Ovary (tissue), 7 donors: ENCODE measurements at regions not wholly inside any gene's neighbourhood (a gene's known extent, or its start where the extent isn't known, plus 50 kb on each side); places are given as distances from the start of the nearest gene placed in this dataset.

Source experiments
- DNase-seq, 5 donors: peaks; one replicate each; pipeline ENCODE4 v3.0.0-alpha.2; 2019 to 2020
- H3K27ac ChIP-seq, 2 donors: fragments of 200-600 bp; one replicate each; pipeline versions ENCODE4 v1.5.1 to v1.8.0; 2019 to 2022
- H3K27me3 ChIP-seq: fragments of 200-600 bp; one replicate; pipeline ENCODE4 v1.8.0; 2022
- H3K36me3 ChIP-seq: fragments of 200-600 bp; sonication (generic); one replicate; pipeline ENCODE4 v1.5.1; 2019
- H3K4me1 ChIP-seq: one replicate; pipeline ENCODE4 v1.8.1; 2013; ENCODE audit warnings: mild to moderate bottlenecking, moderate library complexity; ENCODE audit not compliant: insufficient read depth
- H3K4me3 ChIP-seq: fragments of 200-600 bp; sonication (generic); one replicate; pipeline ENCODE4 v1.5.1; 2017
- H3K9me3 ChIP-seq, 2 donors: fragments of 200-600 bp in 1 of 2; sonication (generic) in 1 of 2; one replicate each; pipeline versions ENCODE4 v1.5.1 to v1.8.1; 2013 to 2019; ENCODE audit warnings: mild to moderate bottlenecking in 1 of 2, moderate library complexity in 1 of 2
- CTCF ChIP-seq, 3 donors: fragments of 450-650 bp in 2 of 3; fragments of 200-600 bp in 1 of 3; IDR thresholded peaks; one replicate each; pipeline versions ENCODE4 v1.5.1 to v1.8.0; 2016 to 2022; ENCODE audit warnings: antibody characterized with exemption in 3 of 3, mild to moderate bottlenecking in 1 of 3
- EP300 ChIP-seq: sonication (generic); formaldehyde crosslinking; IDR thresholded peaks from one replicate; pipeline ENCODE4 v1.6.1; 2017; ENCODE audit warnings: antibody characterized with exemption
- POLR2A ChIP-seq: fragments of 450-650 bp; IDR thresholded peaks from one replicate; pipeline ENCODE4 v1.6.1; 2017; ENCODE audit warnings: antibody characterized with exemption, mild to moderate bottlenecking, moderate library complexity
- WGBS, 3 donors: extraction: QIAGEN DNeasy Blood & Tissue Kit in 1 of 3; methylation state at CpG; one replicate each; pipeline versions ENCODE4 v1.1.5 to v1.1.7; 2013 to 2017; 5-methylcytosine and 5-hydroxymethylcytosine counted together
- intact Hi-C, 4 donors: fragments of 100-400 bp; cut with DNase I; formaldehyde crosslinking; loops; one replicate each; pipeline versions ENCODE4 v1.11.0 to v1.15.1; 2022 to 2023
- donor health status: DM: no; HTN: no; CAD: no; lungs with moderate emphysema.
- donor health status: DM: no; HTN: no; CAD: no.
- donor health status: Bipolar disorder and iron deficiency.
- donor health status: DM: no; HTN: no; CAD: no.
- donor health status: DM: yes; HTN: yes; CAD: no.

- no peak for TF ChIP-seq CTCF (IDR thresholded peaks at IDR 0.05)
- no peak for TF ChIP-seq EP300
- TF ChIP-seq POLR2A, result no peak
- Histone ChIP-seq H3K27me3 (no peaks in the 10 kb centered on the region), H3K36me3 (no peaks in the 10 kb centered on the region), H3K27ac (no peak overlapping the region), H3K4me1 (peaks cover 2% of the 10 kb centered on the region), H3K9me3 (no peaks in the 10 kb centered on the region), H3K4me3 (no peak overlapping the region)
- no peak for DNase-seq
- intact Hi-C loops, result loop anchor here in 2 of 4 donors (10.0 kb wide), 2 partner anchors 269 to 279 kb away; no protein-coding TSS in a partner anchor
- WGBS, 3 donors, result 91 to 93% (median 91%) methylated on average over 1 of the region's 1 CpG
Measured at GRCh38 chr10:58955615-58956014, 220.8 kb upstream of the PHYHIPL start.

GRCh38 chr10:58956926-58957325 is 219.5 kb upstream of the PHYHIPL start:
- intact Hi-C loops, result loop anchor here in 2 of 4 donors (10.0 kb wide), 2 partner anchors 268 to 278 kb away; no protein-coding TSS in a partner anchor
- DNase-seq, result no peak
- H3K27me3 ChIP-seq, result no peaks in the 10 kb centered on the region
- H3K36me3 ChIP-seq, result no peaks in the 10 kb centered on the region
- H3K4me1 ChIP-seq, result peaks cover 2% of the 10 kb centered on the region
- no peak overlapping the region for H3K27ac ChIP-seq
- no peaks in the 10 kb centered on the region for H3K9me3 ChIP-seq
- WGBS, 3 donors, result 78 to 92% (median 92%) methylated on average over 2 of the region's 2 CpGs
- TF ChIP-seq EP300 (no peak), POLR2A (no peak), CTCF (IDR thresholded peaks at IDR 0.05) (no peak)
- H3K4me3 ChIP-seq, result no peak overlapping the region

DNA sequence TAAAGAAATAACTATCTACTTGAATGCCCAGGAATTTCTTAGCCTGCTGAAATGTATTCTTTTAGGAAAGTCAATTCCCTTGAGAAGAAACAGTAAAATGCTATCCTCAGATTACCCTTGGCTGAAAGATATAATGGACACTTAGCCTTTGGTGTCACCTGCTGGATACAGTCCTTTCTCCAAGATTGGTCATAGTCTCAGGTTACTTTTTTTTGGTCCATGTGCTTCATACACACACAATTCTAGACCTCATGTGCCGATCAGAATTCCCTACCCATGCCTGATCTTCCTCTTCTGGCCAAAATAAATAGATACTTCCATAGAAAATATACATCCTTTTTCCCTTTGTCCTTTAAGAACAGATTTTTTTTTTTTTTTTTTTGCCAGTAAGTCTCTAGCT is 218.9 kb upstream of the PHYHIPL start:
- WGBS, 3 donors, result 91 to 97% (median 92%) methylated on average over 1 of the region's 1 CpG
- H3K4me3 ChIP-seq, result no peak overlapping the region
- intact Hi-C loops, result loop anchor here in 2 of 4 donors (10.0 kb wide), 2 partner anchors 267 to 277 kb away; no protein-coding TSS in a partner anchor

GRCh38 chr10:58963101-58963534 is 213.3 kb upstream of the PHYHIPL start:
- Histone ChIP-seq H3K9me3 (no peaks in the 10 kb centered on the region), H3K27ac (no peak overlapping the region), H3K4me3 (no peak overlapping the region), H3K27me3 (no peaks in the 10 kb centered on the region), H3K4me1 (no peaks in the 10 kb centered on the region), H3K36me3 (no peaks in the 10 kb centered on the region)
- DNase-seq, result no peak
- intact Hi-C loops, result no loop called here
- no peak for TF ChIP-seq POLR2A
- TF ChIP-seq CTCF (IDR thresholded peaks at IDR 0.05), result no peak
- TF ChIP-seq EP300, result no peak
- 53 to 57% (median 57%) methylated on average over 3 of the region's 3 CpGs for whole genome bisulfite sequencing, 3 donors

More for the DNA sequence above, 218.9 kb upstream of the PHYHIPL start:
- TF ChIP-seq CTCF (IDR thresholded peaks at IDR 0.05) (no peak), EP300 (no peak), POLR2A (no peak)
- H3K9me3 ChIP-seq, result no peaks in the 10 kb centered on the region
- no peak overlapping the region for H3K27ac ChIP-seq
- DNase-seq, result no peak
- no peaks in the 10 kb centered on the region for H3K27me3 ChIP-seq
- no peaks in the 10 kb centered on the region for H3K36me3 ChIP-seq
- H3K4me1 ChIP-seq, result peaks cover 2% of the 10 kb centered on the region
